ENCODE measurements at regions not wholly inside any gene's neighbourhood (a gene's known extent, or its start where the extent isn't known, plus 50 kb on each side); places are given as distances from the start of the nearest gene placed in this dataset.
A peak's percentile ranks its signal among the peaks of the same experiment; 100 is the strongest.

- H3K4me3 ChIP-seq (ENCODE audit: low read depth, low read length), result no peak overlapping the region
- TF ChIP-seq CTCF (conservative IDR thresholded peaks at IDR 0.05; ENCODE audit: low read depth, low read length), result peak; percentile 57
- DNase-seq (ENCODE audit: low read depth), result peak; percentile 25
Measured at GRCh38 chr17:33725675-33726271, 432.7 kb upstream of the ASIC2 start.

- DNase-seq (ENCODE audit: low read depth), result no peak
- no peak for TF ChIP-seq CTCF (conservative IDR thresholded peaks at IDR 0.05; ENCODE audit: low read depth, low read length)
- H3K4me3 ChIP-seq (ENCODE audit: low read depth, low read length), result no peak overlapping the region
Measured at GRCh38 chr17:33730131-33730530, 437.0 kb upstream of the ASIC2 start.

GRCh38 chr17:33732116-33732515 lies 439.0 kb upstream of the ASIC2 start:
- no peak for DNase-seq (ENCODE audit: low read depth)
- no peak for TF ChIP-seq CTCF (conservative IDR thresholded peaks at IDR 0.05; ENCODE audit: low read depth, low read length)
- H3K4me3 ChIP-seq (ENCODE audit: low read depth, low read length), result no peak overlapping the region

GRCh38 chr17:33739714-33740113 lies 446.6 kb upstream of the ASIC2 start:
- no peak for DNase-seq (ENCODE audit: low read depth)
- no peak overlapping the region for H3K4me3 ChIP-seq (ENCODE audit: low read depth, low read length)
- no peak for TF ChIP-seq CTCF (conservative IDR thresholded peaks at IDR 0.05; ENCODE audit: low read depth, low read length)

GRCh38 chr17:33745047-33745760 lies 452.1 kb upstream of the ASIC2 start:
- DNase-seq (ENCODE audit: low read depth), result no peak
- TF ChIP-seq CTCF (conservative IDR thresholded peaks at IDR 0.05; ENCODE audit: low read depth, low read length), result no peak
- H3K4me3 ChIP-seq (ENCODE audit: low read depth, low read length), result no peak overlapping the region

GRCh38 chr17:33749171-33749570 lies 456.1 kb upstream of the ASIC2 start:
- TF ChIP-seq CTCF (conservative IDR thresholded peaks at IDR 0.05; ENCODE audit: low read depth, low read length), result no peak
- no peak for DNase-seq (ENCODE audit: low read depth)

More at GRCh38 chr17:33749171-33749570, 456.1 kb upstream of the ASIC2 start:
- H3K4me3 ChIP-seq (ENCODE audit: low read depth, low read length), result no peak overlapping the region
